ENCODE measurements at regions not wholly inside any gene's neighbourhood (a gene's known extent, or its start where the extent isn't known, plus 50 kb on each side); places are given as distances from the start of the nearest gene placed in this dataset.

- Histone ChIP-seq H3K4me3 (no peak overlapping the region), H3K9me3 (no peaks in the 10 kb centered on the region), H3K4me1 (no peaks in the 10 kb centered on the region), H3K27ac (no peak overlapping the region), H3K36me3 (no peaks in the 10 kb centered on the region), H3K27me3 (no peaks in the 10 kb centered on the region)
- TF ChIP-seq POLR2A (IDR thresholded peaks at IDR 0.05) (no peak), CTCF (IDR thresholded peaks at IDR 0.05) (no peak)
- WGBS, 2 donors = 44 to 74% methylated on average over 2 of the region's 2 CpGs
- intact Hi-C loops (cut with DNase I) = no loop called here
- no peak for DNase-seq
These were observed 770.6 kb downstream of the AACS start for GRCh38 chr12:125835852-125836251.

- no peaks in the 10 kb centered on the region for H3K4me1 ChIP-seq
- no peaks in the 10 kb centered on the region for H3K9me3 ChIP-seq
- DNase-seq = no peak
- H3K27me3 ChIP-seq = no peaks in the 10 kb centered on the region
- no peak for TF ChIP-seq POLR2A (IDR thresholded peaks at IDR 0.05)
- TF ChIP-seq CTCF (IDR thresholded peaks at IDR 0.05) = no peak
- 71 to 82% methylated on average over 2 of the region's 2 CpGs for WGBS, 2 donors
- intact Hi-C loops (cut with DNase I) = no loop called here
- H3K36me3 ChIP-seq = no peaks in the 10 kb centered on the region
- H3K27ac ChIP-seq = no peak overlapping the region
- no peak overlapping the region for H3K4me3 ChIP-seq
These were observed 771.4 kb downstream of the AACS start for GRCh38 chr12:125836647-125837046.

- no peaks in the 10 kb centered on the region for H3K27me3 ChIP-seq
- WGBS, 2 donors = 86 to 91% methylated on average over 7 of the region's 7 CpGs
- no peak overlapping the region for H3K4me3 ChIP-seq
- no peak for TF ChIP-seq CTCF (IDR thresholded peaks at IDR 0.05)
- no peak for TF ChIP-seq POLR2A (IDR thresholded peaks at IDR 0.05)
- no peak overlapping the region for H3K27ac ChIP-seq
- no peaks in the 10 kb centered on the region for H3K4me1 ChIP-seq
- no peaks in the 10 kb centered on the region for H3K9me3 ChIP-seq
- H3K36me3 ChIP-seq = no peaks in the 10 kb centered on the region
- intact Hi-C loops (cut with DNase I) = no loop called here
- no peak for DNase-seq
These were observed 776.1 kb downstream of the AACS start for GRCh38 chr12:125841332-125841731.

- H3K9me3 ChIP-seq = no peaks in the 10 kb centered on the region
- TF ChIP-seq POLR2A (IDR thresholded peaks at IDR 0.05) = no peak
- TF ChIP-seq CTCF (IDR thresholded peaks at IDR 0.05) = no peak
- WGBS, 2 donors = 70 to 73% methylated on average over 5 of the region's 5 CpGs
- H3K4me3 ChIP-seq = no peak overlapping the region
- intact Hi-C loops (cut with DNase I) = no loop called here
- H3K27me3 ChIP-seq = no peaks in the 10 kb centered on the region
- no peak overlapping the region for H3K27ac ChIP-seq
- H3K36me3 ChIP-seq = no peaks in the 10 kb centered on the region
- DNase-seq = no peak
- no peaks in the 10 kb centered on the region for H3K4me1 ChIP-seq
These were observed 786.9 kb downstream of the AACS start for GRCh38 chr12:125852116-125852515.

GRCh38 chr12:125852679-125853078 lies 787.4 kb downstream of the AACS start:
- TF ChIP-seq POLR2A (IDR thresholded peaks at IDR 0.05) = no peak
- no peak for TF ChIP-seq CTCF (IDR thresholded peaks at IDR 0.05)
- 81 to 86% methylated on average over 2 of the region's 2 CpGs for WGBS, 2 donors
- no peak for DNase-seq
- intact Hi-C loops (cut with DNase I) = no loop called here
- H3K36me3 ChIP-seq = no peaks in the 10 kb centered on the region
- H3K4me1 ChIP-seq = no peaks in the 10 kb centered on the region
- no peaks in the 10 kb centered on the region for H3K27me3 ChIP-seq
- H3K9me3 ChIP-seq = no peaks in the 10 kb centered on the region
- H3K27ac ChIP-seq = no peak overlapping the region
- no peak overlapping the region for H3K4me3 ChIP-seq
